OCI-LY3 (cell line): ENCODE measurements at regions not wholly inside any gene's neighbourhood (a gene's known extent, or its start where the extent isn't known, plus 50 kb on each side); places are given as distances from the start of the nearest gene placed in this dataset.

Experiments used
- H2AFZ ChIP-seq: fragments of 200-600, 300-600 bp; shearing (Covaris generic); 2 replicates; pipeline ENCODE4 v1.6.0; 2014; ENCODE audit warnings: antibody characterized with exemption, low read depth, low read length
- H3K27ac ChIP-seq: fragments of 200-600, 300-600 bp; sonication (generic); 2 replicates; pipeline ENCODE4 v1.5.1; 2014; ENCODE audit warnings: mild to moderate bottlenecking, low read length, moderate library complexity, mixed read lengths
- H3K27me3 ChIP-seq: fragments of 200-600, 300-600 bp; sonication (generic); 2 replicates; pipeline ENCODE4 v1.6.1; 2014; ENCODE audit warnings: low read depth, low read length, mixed read lengths
- H3K36me3 ChIP-seq: fragments of 200-600, 300-600 bp; sonication (generic); replicated peaks from 2 replicates; pipeline ENCODE3; 2014; ENCODE audit warnings: low read depth, low read length, mixed read lengths
- H3K4me1 ChIP-seq: fragments of 300-600, 200-600 bp; sonication (generic); 2 replicates; pipeline ENCODE4 v1.6.1; 2014; ENCODE audit warnings: low read length, mixed read lengths
- H3K4me2 ChIP-seq: fragments of 200-600, 300-600 bp; sonication (generic); 2 replicates; pipeline ENCODE4 v1.6.1; 2014; ENCODE audit warnings: low read length, mixed read lengths
- H3K4me3 ChIP-seq: fragments of 300-600, 200-600 bp; sonication (generic); 2 replicates; pipeline ENCODE4 v1.5.1; 2014; ENCODE audit warnings: antibody characterized with exemption, mild to moderate bottlenecking, low read length, moderate library complexity
- H3K79me2 ChIP-seq: fragments of 300-600, 200-600 bp; shearing (Covaris generic); 2 replicates; pipeline ENCODE4 v1.6.1; 2014; ENCODE audit warnings: mild to moderate bottlenecking, low read length, mixed read lengths
- H3K9ac ChIP-seq: fragments of 300-600, 200-600 bp; shearing (Covaris generic); 2 replicates; pipeline ENCODE4 v1.6.0; 2014; ENCODE audit warnings: mild to moderate bottlenecking, low read length, moderate library complexity
- H3K9me3 ChIP-seq: fragments of 200-600, 300-600 bp; shearing (Covaris generic); 2 replicates; pipeline ENCODE4 v1.6.1; 2014; ENCODE audit warnings: low read length, mixed read lengths; ENCODE audit not compliant: insufficient read depth
- H4K20me1 ChIP-seq: fragments of 200-600, 300-600 bp; sonication (generic); 2 replicates; pipeline ENCODE4 v1.6.1; 2016; ENCODE audit warnings: low read length, mixed read lengths; ENCODE audit not compliant: insufficient read depth
- EZH2phosphoT487 ChIP-seq: fragments of 200-600 bp; shearing (Covaris generic); IDR thresholded peaks from 2 replicates; pipeline ENCODE4 v1.6.1; 2018; ENCODE audit warnings: antibody characterized with exemption, mixed run types, low read depth
- TF ChIP-seq, protein P1 (sequence below): fragments of 200-600, 300-600 bp; sonication (generic); IDR thresholded peaks from 2 replicates; pipeline ENCODE4 v1.5.1; 2014; ENCODE audit warnings: antibody characterized with exemption, low read length, low read depth

GRCh38 chr12:73266206-73266605, 994.0 kb downstream of the TRHDE start:
- H3K79me2 ChIP-seq, result no peaks in the 10 kb centered on the region
- H3K27ac ChIP-seq, result no peak overlapping the region
- no peak overlapping the region for H3K4me2 ChIP-seq
- no peaks in the 10 kb centered on the region for H3K36me3 ChIP-seq
- H4K20me1 ChIP-seq, result no peaks in the 10 kb centered on the region
- H3K4me1 ChIP-seq, result no peaks in the 10 kb centered on the region
- no peaks in the 10 kb centered on the region; the same call in 1 of the 2 replicates for H3K9me3 ChIP-seq
- no peak overlapping the region for H3K9ac ChIP-seq
- H2AFZ ChIP-seq, result no peak overlapping the region
- no peak overlapping the region for H3K4me3 ChIP-seq
- TF ChIP-seq, protein P1, sequence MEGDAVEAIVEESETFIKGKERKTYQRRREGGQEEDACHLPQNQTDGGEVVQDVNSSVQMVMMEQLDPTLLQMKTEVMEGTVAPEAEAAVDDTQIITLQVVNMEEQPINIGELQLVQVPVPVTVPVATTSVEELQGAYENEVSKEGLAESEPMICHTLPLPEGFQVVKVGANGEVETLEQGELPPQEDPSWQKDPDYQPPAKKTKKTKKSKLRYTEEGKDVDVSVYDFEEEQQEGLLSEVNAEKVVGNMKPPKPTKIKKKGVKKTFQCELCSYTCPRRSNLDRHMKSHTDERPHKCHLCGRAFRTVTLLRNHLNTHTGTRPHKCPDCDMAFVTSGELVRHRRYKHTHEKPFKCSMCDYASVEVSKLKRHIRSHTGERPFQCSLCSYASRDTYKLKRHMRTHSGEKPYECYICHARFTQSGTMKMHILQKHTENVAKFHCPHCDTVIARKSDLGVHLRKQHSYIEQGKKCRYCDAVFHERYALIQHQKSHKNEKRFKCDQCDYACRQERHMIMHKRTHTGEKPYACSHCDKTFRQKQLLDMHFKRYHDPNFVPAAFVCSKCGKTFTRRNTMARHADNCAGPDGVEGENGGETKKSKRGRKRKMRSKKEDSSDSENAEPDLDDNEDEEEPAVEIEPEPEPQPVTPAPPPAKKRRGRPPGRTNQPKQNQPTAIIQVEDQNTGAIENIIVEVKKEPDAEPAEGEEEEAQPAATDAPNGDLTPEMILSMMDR, result no peak
- TF ChIP-seq EZH2phosphoT487, result no peak
- no peaks in the 10 kb centered on the region for H3K27me3 ChIP-seq

- no peak overlapping the region for H3K27ac ChIP-seq
- H3K9ac ChIP-seq, result no peak overlapping the region
- H3K9me3 ChIP-seq, result no peaks in the 10 kb centered on the region
- H3K4me2 ChIP-seq, result no peak overlapping the region
- H3K79me2 ChIP-seq, result no peaks in the 10 kb centered on the region
- no peak overlapping the region for H2AFZ ChIP-seq
- no peak overlapping the region for H3K4me3 ChIP-seq
- no peaks in the 10 kb centered on the region for H4K20me1 ChIP-seq
- TF ChIP-seq, protein P1, result no peak
- no peak for TF ChIP-seq EZH2phosphoT487
- no peaks in the 10 kb centered on the region for H3K36me3 ChIP-seq
- no peaks in the 10 kb centered on the region for H3K4me1 ChIP-seq
- H3K27me3 ChIP-seq, result no peaks in the 10 kb centered on the region
These were observed 1002.8 kb downstream of the TRHDE start for GRCh38 chr12:73274976-73275375.

DNA sequence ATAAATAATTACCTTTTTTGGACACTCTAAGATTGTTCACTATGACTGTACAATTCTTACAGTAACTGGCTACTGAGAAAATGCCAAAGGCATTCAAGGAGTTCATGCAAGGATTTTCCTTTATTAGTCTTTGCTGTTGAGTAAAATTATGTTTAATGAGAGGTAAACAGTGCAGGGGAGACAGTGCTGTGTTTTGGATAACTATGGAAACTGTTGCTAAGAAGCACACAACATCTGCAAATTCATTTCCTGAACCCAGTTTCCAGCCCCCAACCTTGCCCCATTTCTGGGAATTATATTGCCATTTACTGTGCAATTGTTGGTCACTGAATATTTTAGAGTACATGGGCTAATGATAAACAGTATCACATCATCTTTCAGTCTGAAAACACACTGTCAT, 1005.8 kb downstream of the TRHDE start:
- Histone ChIP-seq H3K4me2 (no peak overlapping the region), H2AFZ (no peak overlapping the region), H3K27ac (no peak overlapping the region), H3K4me1 (no peaks in the 10 kb centered on the region), H3K4me3 (no peak overlapping the region), H3K27me3 (no peaks in the 10 kb centered on the region), H3K79me2 (no peaks in the 10 kb centered on the region), H3K36me3 (no peaks in the 10 kb centered on the region), H3K9ac (no peak overlapping the region), H3K9me3 (no peaks in the 10 kb centered on the region), H4K20me1 (no peaks in the 10 kb centered on the region)
- no peak for TF ChIP-seq EZH2phosphoT487
- TF ChIP-seq, protein P1, result no peak

- Histone ChIP-seq H3K4me2 (no peak overlapping the region), H3K36me3 (no peaks in the 10 kb centered on the region), H2AFZ (no peak overlapping the region), H3K9me3 (no peaks in the 10 kb centered on the region), H3K4me1 (no peaks in the 10 kb centered on the region), H3K27me3 (no peaks in the 10 kb centered on the region), H3K4me3 (no peak overlapping the region), H3K27ac (no peak overlapping the region), H3K79me2 (no peaks in the 10 kb centered on the region), H3K9ac (no peak overlapping the region), H4K20me1 (no peaks in the 10 kb centered on the region)
- TF ChIP-seq EZH2phosphoT487, result no peak
- TF ChIP-seq, protein P1, result no peak
These were observed 1029.4 kb downstream of the TRHDE start for GRCh38 chr12:73301530-73301929.
